ENCODE measurements at regions not wholly inside any gene's neighbourhood (a gene's known extent, or its start where the extent isn't known, plus 50 kb on each side); places are given as distances from the start of the nearest gene placed in this dataset.

DNA sequence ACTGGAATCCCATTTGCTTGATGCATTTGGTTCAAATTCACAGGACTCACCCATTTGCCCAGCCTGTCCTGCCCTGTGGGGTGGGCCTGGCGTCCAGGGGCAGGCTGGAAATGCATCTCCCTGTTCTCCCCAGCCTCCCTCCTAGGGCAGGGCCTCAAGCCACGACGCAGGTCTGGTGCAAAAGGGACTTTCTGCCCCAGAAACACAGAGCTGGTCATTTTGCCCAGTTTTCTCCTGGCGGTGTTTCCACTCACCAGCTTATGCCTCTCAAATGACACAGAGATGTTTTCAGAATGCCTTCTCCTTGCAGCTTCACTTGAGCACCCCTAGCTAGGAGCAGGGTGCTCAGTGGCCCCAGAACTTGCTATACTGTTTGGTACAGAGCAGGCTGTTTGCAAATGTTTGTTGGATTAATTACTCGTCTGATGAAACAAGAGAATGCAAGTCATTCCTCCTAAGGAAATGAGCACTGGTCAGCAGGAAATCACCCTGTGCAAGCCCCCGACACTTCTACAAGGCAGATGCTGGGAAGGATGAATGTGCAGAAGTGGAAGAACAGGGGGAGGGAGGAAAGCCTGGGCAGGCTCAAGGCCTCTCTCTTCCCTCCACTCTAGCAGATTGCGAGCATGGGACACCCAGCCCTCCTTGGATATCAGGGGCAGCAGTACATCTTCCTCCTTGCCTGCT, 164.3 kb upstream of the APCDD1 start:
- DNase-seq, result no peak

- no peak for DNase-seq
Measured at GRCh38 chr18:10290638-10291235, 163.7 kb upstream of the APCDD1 start.

GRCh38 chr18:10291568-10291981, 162.9 kb upstream of the APCDD1 start:
- DNase-seq, result no peak

DNA sequence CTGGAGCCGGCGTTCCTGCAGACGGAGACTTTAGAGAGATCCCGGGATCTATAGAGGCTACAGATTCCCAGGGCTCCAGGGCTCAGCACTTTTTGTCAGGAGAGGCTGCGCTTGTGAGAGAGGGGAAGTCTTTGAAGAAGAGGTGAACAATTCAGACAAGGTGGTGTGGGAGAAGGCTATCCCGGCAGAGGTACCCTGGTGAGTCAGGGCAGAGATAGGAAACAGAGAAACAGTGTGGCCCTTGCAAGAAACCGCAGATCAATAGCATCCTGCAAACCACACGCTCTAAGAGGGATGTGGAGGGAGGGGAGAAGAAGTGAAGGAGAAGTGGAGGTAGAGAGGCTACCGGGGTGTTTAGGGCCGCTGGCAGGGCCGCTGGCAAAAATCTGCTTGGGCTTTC, 160.5 kb upstream of the APCDD1 start:
- DNase-seq, result no peak

GRCh38 chr18:10295751-10296150, 158.7 kb upstream of the APCDD1 start:
- no peak for DNase-seq

DNA sequence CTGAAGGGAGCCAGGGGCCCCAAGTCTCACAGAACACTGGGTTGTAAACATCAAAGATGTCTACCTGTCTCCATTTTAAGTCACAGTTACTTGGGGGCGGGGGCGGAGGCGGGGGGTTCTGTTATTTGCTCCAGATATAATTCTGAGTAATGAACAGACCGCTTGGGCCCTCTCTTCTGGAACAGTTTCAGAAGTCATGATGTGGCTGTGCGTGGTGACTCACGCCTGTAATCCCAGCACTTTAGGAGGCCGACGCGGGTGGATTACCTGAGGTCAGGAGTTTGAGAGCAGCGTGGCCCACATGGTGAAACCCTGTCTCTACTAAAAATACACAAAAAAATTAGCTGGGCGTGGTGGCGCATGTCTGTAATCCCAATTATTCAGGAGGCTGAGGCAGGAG, 157.9 kb upstream of the APCDD1 start:
- no peak for DNase-seq

DNA sequence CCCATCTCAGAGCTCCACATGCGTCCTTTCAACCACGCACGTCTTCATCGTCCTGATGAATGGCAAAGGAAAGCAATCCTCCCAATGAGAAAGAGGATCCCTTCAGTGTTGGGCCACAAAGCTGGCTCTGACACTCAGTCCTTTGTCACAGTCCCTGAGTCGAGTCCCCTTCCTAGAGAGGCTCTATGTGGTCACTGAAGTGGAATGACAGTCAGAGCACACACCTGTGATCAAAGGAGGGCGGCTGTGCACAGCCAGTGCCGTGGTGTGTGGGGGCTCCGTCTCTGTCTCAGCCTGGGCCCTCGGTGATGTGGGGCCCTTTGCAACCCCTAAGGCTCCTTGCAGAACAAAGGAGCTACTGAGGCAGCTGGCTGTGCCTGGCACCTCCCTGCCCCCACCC, 157.3 kb upstream of the APCDD1 start:
- no peak for DNase-seq

- DNase-seq, result no peak
Measured at GRCh38 chr18:10298346-10298745, 156.1 kb upstream of the APCDD1 start.

- DNase-seq, result no peak
Measured at GRCh38 chr18:10299643-10300042, 154.8 kb upstream of the APCDD1 start.

- DNase-seq, result no peak
Measured at GRCh38 chr18:10300739-10301138, 153.7 kb upstream of the APCDD1 start.

GRCh38 chr18:10301831-10302483, 152.5 kb upstream of the APCDD1 start:
- DNase-seq, result no peak

GRCh38 chr18:10303171-10303570, 151.3 kb upstream of the APCDD1 start:
- no peak for DNase-seq

DNA sequence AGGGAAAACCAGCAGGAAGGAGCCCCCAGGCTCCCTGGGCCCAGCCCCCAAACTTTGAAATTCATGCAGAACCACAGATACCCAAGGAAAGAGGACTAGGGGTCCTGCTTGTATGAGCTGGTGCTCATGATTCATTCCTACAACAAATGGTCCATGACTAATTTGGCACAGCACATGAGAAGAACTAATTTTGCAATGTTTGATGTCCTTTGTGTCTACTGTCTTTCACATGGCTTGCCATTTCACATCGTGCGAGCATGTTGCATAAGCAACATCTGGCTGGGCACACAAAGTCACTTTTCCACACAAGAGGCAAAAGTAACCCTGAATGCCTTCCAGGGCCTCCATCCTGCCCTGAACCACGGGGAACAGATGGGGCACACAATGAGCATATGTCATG, 149.6 kb upstream of the APCDD1 start:
- no peak for DNase-seq

GRCh38 chr18:10306779-10307178, 147.7 kb upstream of the APCDD1 start:
- DNase-seq, result no peak

DNA sequence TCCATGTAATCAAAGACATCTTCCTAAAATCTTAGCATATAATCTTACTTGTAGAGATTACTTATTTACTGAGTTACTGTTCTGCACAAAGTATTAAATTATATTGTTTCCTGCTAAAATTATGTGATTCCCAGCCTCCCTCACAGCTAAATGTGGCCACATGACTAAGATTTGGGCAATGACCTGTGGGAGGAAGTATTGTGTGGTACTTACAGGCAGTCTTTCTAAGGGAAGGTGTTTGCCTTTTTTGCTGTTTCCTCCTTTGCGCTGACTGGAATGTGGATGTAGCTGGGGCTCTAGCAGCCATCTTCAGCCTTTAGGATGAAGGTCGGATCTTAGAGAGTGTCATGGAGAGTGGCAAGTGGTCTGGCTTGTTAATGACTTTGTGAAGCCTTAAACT, 146.3 kb upstream of the APCDD1 start:
- no peak for DNase-seq

DNA sequence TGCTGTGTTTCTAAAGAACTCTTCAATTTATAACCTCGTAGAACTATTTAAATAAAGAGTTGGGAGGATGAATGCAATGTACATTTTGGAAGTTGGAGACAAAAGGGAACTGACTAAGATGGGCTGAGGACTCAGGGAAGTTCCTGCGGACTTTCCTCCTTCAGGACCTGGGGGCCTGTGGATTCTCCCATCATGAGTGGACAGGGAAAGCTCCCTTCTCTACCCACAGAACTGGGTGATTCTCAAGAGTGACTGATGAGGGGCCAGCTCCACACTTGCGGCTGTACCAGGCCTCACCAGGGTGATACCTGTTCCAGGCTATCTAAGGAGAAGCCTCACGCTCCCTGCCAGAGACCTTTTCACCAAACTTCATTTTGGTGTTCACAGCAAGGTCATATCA, 143.8 kb upstream of the APCDD1 start:
- no peak for DNase-seq

GRCh38 chr18:10312326-10313015, 142.0 kb upstream of the APCDD1 start:
- no peak for DNase-seq

DNA sequence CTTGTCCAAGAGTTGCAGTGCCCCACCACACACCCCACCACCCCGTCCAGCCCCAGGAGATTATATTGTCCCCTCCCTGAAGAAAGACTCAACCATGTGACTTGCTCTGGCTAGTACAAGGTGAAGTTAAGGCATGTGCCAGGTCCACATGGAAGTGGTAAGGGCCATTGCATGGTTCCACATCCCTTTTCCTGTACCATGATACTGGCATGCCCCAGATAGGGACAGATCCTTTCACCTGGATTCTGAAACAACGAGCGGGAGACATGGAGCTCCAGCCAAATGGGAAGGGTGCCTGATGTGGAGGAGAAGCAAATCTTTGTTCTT, 141.5 kb upstream of the APCDD1 start:
- DNase-seq, result no peak

- no peak for DNase-seq
Measured at GRCh38 chr18:10314066-10314465, 140.4 kb upstream of the APCDD1 start.

- no peak for DNase-seq
Measured at GRCh38 chr18:10315522-10315921, 138.9 kb upstream of the APCDD1 start.

DNA sequence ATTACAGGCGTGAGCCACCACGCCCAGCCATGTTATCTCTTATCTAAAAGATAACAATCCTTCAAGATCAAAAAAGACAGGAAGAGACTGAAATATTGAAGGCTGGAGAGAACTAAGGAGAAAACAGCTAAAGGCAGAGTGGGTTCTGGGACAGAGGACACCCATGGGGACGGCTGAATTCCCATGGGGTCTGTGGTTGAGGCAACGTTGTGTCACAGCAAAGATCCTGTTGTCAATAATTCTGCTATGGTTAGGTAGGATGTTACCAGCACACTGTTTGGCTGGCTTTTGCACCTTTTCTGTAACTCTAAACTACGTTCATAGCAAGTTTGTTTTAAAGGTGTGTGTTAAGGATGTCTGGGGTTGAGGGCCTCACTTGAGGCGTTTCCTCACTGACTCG, 137.7 kb upstream of the APCDD1 start:
- no peak for DNase-seq

DNA sequence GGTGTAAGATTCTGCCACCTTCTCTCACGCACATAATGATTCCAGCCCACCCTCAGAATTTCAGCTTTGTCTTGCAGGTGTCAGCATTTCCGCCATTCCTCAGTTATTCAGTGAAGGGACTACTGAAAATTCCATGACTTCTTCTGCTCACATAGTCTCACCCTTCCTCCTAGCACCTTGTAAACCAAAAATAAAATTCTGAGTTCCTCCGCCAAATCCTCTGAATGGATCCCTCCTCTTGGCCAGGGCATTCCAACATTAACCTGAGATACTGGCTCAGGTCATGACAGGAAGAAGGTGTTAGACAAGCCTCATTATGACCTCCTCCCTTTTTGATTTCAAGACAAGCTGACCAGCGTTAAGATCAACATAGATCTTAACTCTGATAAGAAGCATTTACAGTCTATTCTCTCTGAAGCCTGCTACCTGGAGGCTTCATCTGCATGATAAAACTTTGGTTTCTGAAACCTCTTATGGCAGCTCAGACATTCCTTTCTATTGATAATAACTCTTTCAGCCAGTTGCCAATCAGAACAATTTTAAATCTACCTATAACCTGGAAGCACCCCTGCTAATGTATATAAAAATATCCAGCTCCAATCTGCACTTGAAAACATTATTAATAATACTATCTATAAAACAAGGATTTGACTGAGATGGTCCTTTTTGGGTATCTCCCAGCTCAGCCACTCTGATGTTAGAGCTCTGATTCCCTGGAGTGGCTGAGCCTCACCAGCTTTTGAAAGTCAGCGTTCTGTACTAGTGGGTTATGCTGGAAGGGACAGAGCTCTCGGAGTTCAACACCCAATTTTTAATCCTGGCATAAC, 136.4 kb upstream of the APCDD1 start:
- DNase-seq, result no peak

DNA sequence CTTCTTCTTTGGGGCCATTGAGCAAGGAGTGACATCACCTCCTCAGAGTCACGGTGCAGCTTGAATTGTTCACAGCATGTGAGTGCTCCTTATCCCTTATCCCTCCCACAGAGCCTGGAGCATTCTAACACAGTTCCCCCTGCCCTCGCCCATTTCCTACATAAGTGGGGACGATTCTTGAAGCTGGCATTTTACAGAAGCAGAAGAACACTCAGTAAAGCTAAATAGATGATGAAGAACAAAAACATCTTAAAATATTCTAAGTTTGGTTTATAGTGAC, 135.8 kb upstream of the APCDD1 start:
- DNase-seq, result no peak

Measured in activated CD4-positive, alpha-beta T cell treated with anti-CD3 and anti-CD28 coated beads, Interleukin-10, Interleukin-2, amounts not matched to agents 100 ng/mL and 50 ng/mL, durations not matched to agents 16 hours and 8 hours (primary cell).